ENCODE measurements at regions not wholly inside any gene's neighbourhood (a gene's known extent, or its start where the extent isn't known, plus 50 kb on each side); places are given as distances from the start of the nearest gene placed in this dataset.

DNA sequence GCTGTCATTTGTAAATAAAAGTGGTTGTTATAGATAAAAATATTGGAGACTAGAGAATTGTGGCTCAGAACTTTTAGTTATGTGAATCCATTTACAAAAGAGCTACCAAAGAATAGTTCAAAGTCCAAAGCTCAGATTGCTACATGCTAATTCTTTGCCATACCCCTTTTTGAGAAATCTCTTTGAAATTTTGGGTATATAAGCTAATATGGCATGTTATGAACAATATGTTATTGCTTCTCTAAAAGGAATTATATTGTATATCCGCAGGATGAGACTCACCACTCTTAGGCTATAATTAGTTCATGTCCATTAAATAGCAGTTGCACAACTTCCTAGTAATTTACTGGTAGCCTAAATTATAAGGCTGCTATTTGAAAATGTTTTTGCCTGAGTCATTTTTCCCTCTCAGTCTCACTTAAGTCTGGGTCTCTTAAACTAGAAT lies 178.0 kb downstream of the ZNF281 start:
- no peaks in the 10 kb centered on the region for H3K79me2 ChIP-seq (ENCODE audit: insufficient read depth)
- no peaks in the 10 kb centered on the region for H3K27me3 ChIP-seq (replicated peaks; ENCODE audit: insufficient read depth)
- no peak for TF ChIP-seq EZH2phosphoT487 (IDR thresholded peaks at IDR 0.05; ENCODE audit: insufficient read depth, low read depth)
- no peak for TF ChIP-seq EZH2 (IDR thresholded peaks at IDR 0.05; ENCODE audit: insufficient read depth, poor library complexity, severe bottlenecking)
- peak overlapping the region; percentile 41 for H3K4me2 ChIP-seq (ENCODE audit: unreplicated experiment)
- in situ Hi-C loops (cut with MboI): no loop called here
- H3K9me2 ChIP-seq (ENCODE audit: insufficient read depth): no peaks in the 10 kb centered on the region
- H2AFZ ChIP-seq: peak overlapping the region; percentile 5; the same call in 1 of the 2 replicates
- H4K20me1 ChIP-seq (ENCODE audit: insufficient read depth): no peaks in the 10 kb centered on the region
- no peaks in the 10 kb centered on the region for H3K9me3 ChIP-seq (ENCODE audit: low read depth)
- 0 to 4% methylated on average over 1 of the region's 1 CpG for WGBS, 2 experiments (ENCODE audit: low coverage in 1 of 2, low lambda C conversion rate in 2 of 2, missing lambda C conversion rate in 2 of 2)
- H3K4me3 ChIP-seq: peak overlapping the region; percentile 2; the same call in 1 of the 2 replicates
- H3K9ac ChIP-seq: no peak overlapping the region
- H3K27ac ChIP-seq: peak overlapping the region; percentile 56
- H3K36me3 ChIP-seq (ENCODE audit: low read depth): no peaks in the 10 kb centered on the region
- peak; percentile 70 for DNase-seq
- H3K4me1 ChIP-seq (ENCODE audit: insufficient read depth): peaks cover 53% of the 10 kb centered on the region
- peaks cover 36% of the 10 kb centered on the region for H3F3A ChIP-seq (ENCODE audit: insufficient read depth)

DNA sequence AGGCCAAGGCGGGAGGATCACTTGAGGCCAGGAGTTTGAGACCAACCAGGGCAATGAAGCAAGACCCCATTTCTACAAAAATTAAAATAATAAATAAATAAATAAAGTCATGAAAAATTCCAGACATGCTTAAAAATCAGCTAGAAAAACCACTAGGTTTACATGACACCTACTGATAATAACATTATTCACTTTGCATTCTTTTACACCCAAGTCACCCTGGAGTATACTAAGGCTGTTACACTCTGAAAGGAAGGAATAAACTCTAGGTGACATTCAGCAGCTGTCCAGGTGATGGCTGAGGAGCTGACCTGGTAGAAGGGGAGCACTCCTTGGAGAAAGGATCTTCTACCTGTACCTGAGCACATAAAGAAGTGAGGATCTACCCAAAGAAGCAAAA lies 179.2 kb downstream of the ZNF281 start:
- no peaks in the 10 kb centered on the region for H3K9me3 ChIP-seq (ENCODE audit: low read depth)
- in situ Hi-C loops (cut with MboI): no loop called here
- H3K36me3 ChIP-seq (ENCODE audit: low read depth): no peaks in the 10 kb centered on the region
- no peaks in the 10 kb centered on the region for H3K9me2 ChIP-seq (ENCODE audit: insufficient read depth)
- 0 out of 2 replicates have a peak overlapping the region, but pooled peaks have one; percentile 5 for H2AFZ ChIP-seq
- no peak overlapping the region for H3K27ac ChIP-seq
- peaks cover 62% of the 10 kb centered on the region for H3K4me1 ChIP-seq (ENCODE audit: insufficient read depth)
- no peak for DNase-seq
- no peaks in the 10 kb centered on the region for H3K79me2 ChIP-seq (ENCODE audit: insufficient read depth)
- no peaks in the 10 kb centered on the region for H3K27me3 ChIP-seq (replicated peaks; ENCODE audit: insufficient read depth)
- 80 to 96% methylated on average over 1 of the region's 1 CpG for WGBS, 2 experiments (ENCODE audit: low coverage in 1 of 2, low lambda C conversion rate in 2 of 2, missing lambda C conversion rate in 2 of 2)
- H4K20me1 ChIP-seq (ENCODE audit: insufficient read depth): no peaks in the 10 kb centered on the region
- H3K4me3 ChIP-seq: no peak overlapping the region
- no peak overlapping the region for H3K9ac ChIP-seq
- no peak overlapping the region for H3K4me2 ChIP-seq (ENCODE audit: unreplicated experiment)
- no peak for TF ChIP-seq EZH2phosphoT487 (IDR thresholded peaks at IDR 0.05; ENCODE audit: insufficient read depth, low read depth)
- peaks cover 36% of the 10 kb centered on the region for H3F3A ChIP-seq (ENCODE audit: insufficient read depth)

DNA sequence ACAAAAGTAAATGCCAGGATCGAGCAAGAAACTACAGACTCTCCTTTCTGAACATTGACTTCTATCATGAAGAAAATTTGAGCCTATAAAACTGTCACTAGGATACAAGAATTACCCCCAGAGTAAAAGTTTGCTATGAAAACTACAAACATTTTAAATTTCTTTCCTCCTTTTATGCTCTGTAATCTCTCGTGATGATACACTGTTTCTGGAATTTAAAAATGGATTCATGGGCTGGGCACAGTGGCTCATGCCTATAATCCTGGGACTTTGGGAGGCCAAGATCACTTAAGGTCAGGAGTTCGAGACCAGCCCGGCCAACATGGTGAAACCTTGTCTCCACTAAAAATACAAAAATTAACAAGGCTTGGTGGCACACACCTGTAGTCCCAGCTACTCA lies 181.3 kb downstream of the ZNF281 start:
- no peak for TF ChIP-seq EZH2phosphoT487 (IDR thresholded peaks at IDR 0.05; ENCODE audit: insufficient read depth, low read depth)
- TF ChIP-seq EZH2 (IDR thresholded peaks at IDR 0.05; ENCODE audit: insufficient read depth, poor library complexity, severe bottlenecking): no peak
- H3K27ac ChIP-seq: no peak overlapping the region

DNA sequence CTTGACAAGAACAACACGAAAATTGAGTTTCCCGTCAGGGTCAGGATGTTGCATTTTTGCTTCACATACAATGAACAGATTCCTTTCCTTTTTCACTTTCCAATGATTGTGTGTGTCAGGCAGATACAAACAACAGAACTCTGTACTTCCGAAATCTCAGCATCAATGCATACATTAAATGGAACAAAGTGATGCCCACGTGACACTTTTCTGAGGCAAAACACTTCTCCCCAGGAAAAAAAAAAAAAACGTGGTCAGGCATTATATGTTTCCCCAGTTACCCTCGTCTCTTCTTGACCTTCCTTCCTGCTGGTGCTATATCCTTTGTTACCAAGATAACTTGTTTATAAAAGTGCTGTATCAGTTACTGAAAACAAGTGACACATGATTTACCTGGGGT lies 181.8 kb downstream of the ZNF281 start:
- Histone ChIP-seq H3K9me3 (ENCODE audit: low read depth) (no peaks in the 10 kb centered on the region), H3K9ac (no peak overlapping the region), H3K4me1 (ENCODE audit: insufficient read depth) (peaks cover 66% of the 10 kb centered on the region), H3K27ac (no peak overlapping the region), H2AFZ (peak overlapping the region; percentile 43), H3K27me3 (replicated peaks; ENCODE audit: insufficient read depth) (no peaks in the 10 kb centered on the region), H3K4me3 (no peak overlapping the region), H3K9me2 (ENCODE audit: insufficient read depth) (no peaks in the 10 kb centered on the region), H3F3A (ENCODE audit: insufficient read depth) (peaks cover 35% of the 10 kb centered on the region), H3K4me2 (ENCODE audit: unreplicated experiment) (no peak overlapping the region), H3K79me2 (ENCODE audit: insufficient read depth) (no peaks in the 10 kb centered on the region), H4K20me1 (ENCODE audit: insufficient read depth) (no peaks in the 10 kb centered on the region), H3K36me3 (ENCODE audit: low read depth) (no peaks in the 10 kb centered on the region)
- TF ChIP-seq EZH2phosphoT487 (IDR thresholded peaks at IDR 0.05; ENCODE audit: insufficient read depth, low read depth) (no peak), EZH2 (IDR thresholded peaks at IDR 0.05; ENCODE audit: insufficient read depth, poor library complexity, severe bottlenecking) (no peak)
- DNase-seq: no peak
- in situ Hi-C loops (cut with MboI): no loop called here
- 45 to 51% methylated on average over 6 of the region's 6 CpGs for WGBS, 2 experiments (ENCODE audit: low coverage in 1 of 2, low lambda C conversion rate in 2 of 2, missing lambda C conversion rate in 2 of 2)

More for the DNA sequence above, 181.3 kb downstream of the ZNF281 start:
- Histone ChIP-seq H3K27me3 (replicated peaks; ENCODE audit: insufficient read depth) (no peaks in the 10 kb centered on the region), H3K36me3 (ENCODE audit: low read depth) (no peaks in the 10 kb centered on the region), H3K79me2 (ENCODE audit: insufficient read depth) (no peaks in the 10 kb centered on the region), H3K9me2 (ENCODE audit: insufficient read depth) (no peaks in the 10 kb centered on the region), H3K9me3 (ENCODE audit: low read depth) (no peaks in the 10 kb centered on the region), H3K4me1 (ENCODE audit: insufficient read depth) (peaks cover 70% of the 10 kb centered on the region), H3F3A (ENCODE audit: insufficient read depth) (peaks cover 37% of the 10 kb centered on the region), H3K4me3 (no peak overlapping the region), H3K4me2 (ENCODE audit: unreplicated experiment) (no peak overlapping the region), H2AFZ (no peak overlapping the region; the same call in 1 of the 2 replicates), H4K20me1 (ENCODE audit: insufficient read depth) (no peaks in the 10 kb centered on the region), H3K9ac (no peak overlapping the region)
- in situ Hi-C loops (cut with MboI): no loop called here
- whole genome bisulfite sequencing, 2 experiments (ENCODE audit: low coverage in 1 of 2, low lambda C conversion rate in 2 of 2, missing lambda C conversion rate in 2 of 2): 70 to 75% methylated on average over 4 of the region's 4 CpGs
- no peak for DNase-seq
